ENCODE measurements at regions not wholly inside any gene's neighbourhood (a gene's known extent, or its start where the extent isn't known, plus 50 kb on each side); places are given as distances from the start of the nearest gene placed in this dataset.

GRCh38 chr11:25535467-25536272 is 796.3 kb upstream of the ANO3 start:
- TF ChIP-seq CTCF (IDR thresholded peaks at IDR 0.05) (no peak), POLR2AphosphoS5 (IDR thresholded peaks at IDR 0.05; ENCODE audit: low read depth, low read length) (no peak)
